H1 (cell line): ENCODE measurements at regions not wholly inside any gene's neighbourhood (a gene's known extent, or its start where the extent isn't known, plus 50 kb on each side); places are given as distances from the start of the nearest gene placed in this dataset.
"Not testable (repeated sequence)": the region's sequence is repeated elsewhere in the genome, so short reads cannot be mapped to it uniquely, and the experiment has no call there.

ENCODE experiments used
- CTCF ChIA-PET: fragments of 300-600 bp; sonication (Branson Sonifier 250); formaldehyde crosslinking; loops from one replicate; lab custom pipeline; 2021; ENCODE audit not compliant: partially characterized antibody; lab: Charles Lee
- POLR2A ChIA-PET: fragments of 300-600 bp; sonication (Branson Sonifier 250); formaldehyde crosslinking; loops from one replicate; lab custom pipeline; 2021; ENCODE audit warnings: inconsistent platforms; ENCODE audit not compliant: partially characterized antibody; lab: Charles Lee
- DNase-seq, 2 experiments: peaks; one replicate each; pipeline versions ENCODE4 v3.0.0 to v3.0.0-alpha.2; 2010 to 2022; ENCODE audit warnings: low spot score in 2 of 2, low read depth in 1 of 2, mixed read lengths in 1 of 2
- FAIRE-seq: peaks from 2 replicates; lab custom pipeline; 2011; peaks lifted over from hg19 to GRCh38; lab: Jason Lieb, UNC
- H2AFZ ChIP-seq: 2 replicates; pipeline ENCODE4 v1.8.1; 2012; ENCODE audit warnings: low read length, inconsistent platforms
- H2AK5ac ChIP-seq: 2 replicates; pipeline ENCODE4 v1.6.1; 2013; ENCODE audit warnings: low read depth, low read length
- H2BK120ac ChIP-seq: replicated peaks from 2 replicates; pipeline ENCODE3; 2013; ENCODE audit warnings: low read depth, low read length, inconsistent platforms
- H2BK12ac ChIP-seq: 2 replicates; pipeline ENCODE4 v1.6.1; 2013; ENCODE audit warnings: low read depth, low read length
- H2BK15ac ChIP-seq: 2 replicates; pipeline ENCODE4 v1.6.1; 2013; ENCODE audit warnings: low read length
- H2BK20ac ChIP-seq: 2 replicates; pipeline ENCODE4 v1.6.1; 2013; ENCODE audit warnings: low read length
- H2BK5ac ChIP-seq: 2 replicates; pipeline ENCODE4 v1.6.1; 2013; ENCODE audit warnings: low read depth, low read length
- H3K14ac ChIP-seq: 2 replicates; pipeline ENCODE4 v1.6.1; 2013; ENCODE audit warnings: inconsistent platforms; ENCODE audit not compliant: insufficient read length
- H3K18ac ChIP-seq: 2 replicates; pipeline ENCODE4 v1.6.1; 2013; ENCODE audit warnings: low read length; ENCODE audit errors: extremely low read depth
- H3K23ac ChIP-seq: 2 replicates; pipeline ENCODE4 v1.6.1; 2013; ENCODE audit warnings: inconsistent platforms; ENCODE audit not compliant: insufficient read length
- H3K23me2 ChIP-seq: 2 replicates; pipeline ENCODE4 v1.6.1; 2013; ENCODE audit warnings: low read depth, low read length
- H3K27ac ChIP-seq: 2 replicates; pipeline ENCODE4 v1.6.1; 2011; ENCODE audit warnings: low read depth, low read length, inconsistent platforms
- H3K27me3 ChIP-seq, 4 experiments: replicated peaks in 1 of 4; 1 replicate in 1 of 4; 2 replicates in 3 of 4; pipeline versions ENCODE4 v1.6.1 to v1.8.1; 2011 to 2013; ENCODE audit warnings: low read length in 3 of 4, mild to moderate bottlenecking in 3 of 4, inconsistent platforms in 2 of 4, mixed read lengths in 2 of 4, moderate library complexity in 1 of 4; ENCODE audit not compliant: control insufficient read depth in 3 of 4, insufficient read depth in 3 of 4; ENCODE audit errors: extremely low read depth in 1 of 4
- H3K36me3 ChIP-seq, 4 experiments: 2 replicates each; pipeline versions ENCODE4 v1.6.1 to v1.8.1; 2011 to 2013; ENCODE audit warnings: mild to moderate bottlenecking in 4 of 4, low read length in 3 of 4, moderate library complexity in 2 of 4, control low read depth in 1 of 4, inconsistent platforms in 1 of 4; ENCODE audit not compliant: insufficient read depth in 4 of 4, control insufficient read depth in 2 of 4
- H3K4ac ChIP-seq: replicated peaks from 2 replicates; pipeline ENCODE3; 2013; ENCODE audit warnings: low read length, low read depth, mixed read lengths, inconsistent platforms; ENCODE audit not compliant: insufficient read length
- H3K4me1 ChIP-seq, 4 experiments: replicated peaks in 1 of 4; 1 replicate in 1 of 4; 2 replicates in 3 of 4; pipeline versions ENCODE4 v1.6.1 to v1.8.1; 2011 to 2013; ENCODE audit warnings: low read length in 3 of 4, inconsistent platforms in 2 of 4, mixed read lengths in 1 of 4; ENCODE audit not compliant: insufficient read depth in 4 of 4, control insufficient read depth in 3 of 4
- H3K4me2 ChIP-seq, 2 experiments: 2 replicates each; pipeline versions ENCODE4 v1.6.1 to v1.8.1; 2011 to 2013; ENCODE audit warnings: low read depth in 2 of 2, low read length in 2 of 2, control low read depth in 1 of 2, inconsistent platforms in 1 of 2, mild to moderate bottlenecking in 1 of 2; ENCODE audit not compliant: insufficient read depth in 1 of 2
- H3K4me3 ChIP-seq, 4 experiments: fragments of 200-600, 300-600 bp in 1 of 4; sonication (generic), shearing (Covaris generic), sonication (Bioruptor Twin) in 1 of 4; 2 replicates each; pipeline versions ENCODE4 v1.5.1 to v1.8.1; 2011 to 2016; ENCODE audit warnings: low read length in 4 of 4, low read depth in 3 of 4, control low read depth in 2 of 4, inconsistent platforms in 2 of 4, mild to moderate bottlenecking in 2 of 4, mixed read lengths in 1 of 4, moderate library complexity in 1 of 4; ENCODE audit not compliant: insufficient read depth in 2 of 4; ENCODE audit errors: extremely low read depth in 1 of 4
- H3K56ac ChIP-seq: replicated peaks from 2 replicates; pipeline ENCODE3; 2013; ENCODE audit warnings: low read depth, mild to moderate bottlenecking, mixed read lengths, low read length, inconsistent platforms; ENCODE audit not compliant: insufficient read length
- H3K79me1 ChIP-seq: 2 replicates; pipeline ENCODE4 v1.6.1; 2013; ENCODE audit warnings: low read depth, low read length, control low read depth
- H3K79me2 ChIP-seq, 2 experiments: 2 replicates each; pipeline versions ENCODE4 v1.6.1 to v1.8.1; 2012 to 2013; ENCODE audit warnings: low read length in 2 of 2, mild to moderate bottlenecking in 2 of 2, inconsistent platforms in 1 of 2; ENCODE audit not compliant: insufficient read depth in 2 of 2, control insufficient read depth in 1 of 2
- H3K9ac ChIP-seq, 4 experiments: replicated peaks in 1 of 4; 1 replicate in 1 of 4; 2 replicates in 3 of 4; pipeline versions ENCODE4 v1.6.1 to v1.8.1; 2011 to 2013; ENCODE audit warnings: low read depth in 3 of 4, low read length in 3 of 4, control low read depth in 2 of 4, mild to moderate bottlenecking in 2 of 4, moderate library complexity in 2 of 4, inconsistent platforms in 1 of 4; ENCODE audit errors: extremely low read depth in 1 of 4
- H3K9me3 ChIP-seq, 2 experiments: 2 replicates each; pipeline versions ENCODE4 v1.6.1 to v1.8.1; 2012 to 2013; ENCODE audit warnings: mild to moderate bottlenecking in 2 of 2, moderate library complexity in 2 of 2, control low read depth in 1 of 2, inconsistent platforms in 1 of 2, low read depth in 1 of 2, low read length in 1 of 2, mixed read lengths in 1 of 2; ENCODE audit not compliant: insufficient read depth in 2 of 2
- H4K20me1 ChIP-seq, 2 experiments: replicated peaks in 1 of 2; 2 replicates each; pipeline versions ENCODE3 to v1.8.1; 2011 to 2013; ENCODE audit warnings: inconsistent platforms in 2 of 2, low read length in 2 of 2, mild to moderate bottlenecking in 1 of 2; ENCODE audit not compliant: insufficient read depth in 2 of 2, control insufficient read depth in 1 of 2
- H4K5ac ChIP-seq: 2 replicates; pipeline ENCODE4 v1.6.1; 2013; ENCODE audit warnings: low read length, low read depth, mixed read lengths, inconsistent platforms; ENCODE audit not compliant: insufficient read length
- H4K8ac ChIP-seq: 2 replicates; pipeline ENCODE4 v1.8.0; 2013; ENCODE audit warnings: mild to moderate bottlenecking, moderate library complexity, low read length, inconsistent platforms; ENCODE audit not compliant: insufficient read depth; ENCODE audit errors: extremely low read depth
- H4K91ac ChIP-seq: replicated peaks from 2 replicates; pipeline ENCODE3; 2013; ENCODE audit warnings: low read length, mixed read lengths, inconsistent platforms; ENCODE audit not compliant: insufficient read length
- SAP30 ChIP-seq: fragments of 300-600 bp; sonication (generic); IDR thresholded peaks from 2 replicates; pipeline ENCODE4 v1.7.1; 2012; ENCODE audit warnings: low read length, moderate library complexity, mild to moderate bottlenecking, inconsistent platforms; ENCODE audit not compliant: insufficient read depth, insufficient replicate concordance
- WGBS, 2 experiments: shearing (Covaris generic) in 1 of 2; methylation state at CpG; one replicate each; pipeline versions ENCODE4 v1.1.6 to v1.1.7; 2013 to 2015; ENCODE audit warnings: low lambda C conversion rate in 2 of 2, mixed read lengths in 2 of 2, inconsistent platforms in 1 of 2, low coverage in 1 of 2, missing lambda C conversion rate in 1 of 2; ENCODE audit not compliant: insufficient replicate concordance in 2 of 2, insufficient coverage in 1 of 2, insufficient read length in 1 of 2; ENCODE audit errors: extremely low coverage in 1 of 2, missing lambda C conversion rate in 1 of 2; 5-methylcytosine and 5-hydroxymethylcytosine counted together

DNA sequence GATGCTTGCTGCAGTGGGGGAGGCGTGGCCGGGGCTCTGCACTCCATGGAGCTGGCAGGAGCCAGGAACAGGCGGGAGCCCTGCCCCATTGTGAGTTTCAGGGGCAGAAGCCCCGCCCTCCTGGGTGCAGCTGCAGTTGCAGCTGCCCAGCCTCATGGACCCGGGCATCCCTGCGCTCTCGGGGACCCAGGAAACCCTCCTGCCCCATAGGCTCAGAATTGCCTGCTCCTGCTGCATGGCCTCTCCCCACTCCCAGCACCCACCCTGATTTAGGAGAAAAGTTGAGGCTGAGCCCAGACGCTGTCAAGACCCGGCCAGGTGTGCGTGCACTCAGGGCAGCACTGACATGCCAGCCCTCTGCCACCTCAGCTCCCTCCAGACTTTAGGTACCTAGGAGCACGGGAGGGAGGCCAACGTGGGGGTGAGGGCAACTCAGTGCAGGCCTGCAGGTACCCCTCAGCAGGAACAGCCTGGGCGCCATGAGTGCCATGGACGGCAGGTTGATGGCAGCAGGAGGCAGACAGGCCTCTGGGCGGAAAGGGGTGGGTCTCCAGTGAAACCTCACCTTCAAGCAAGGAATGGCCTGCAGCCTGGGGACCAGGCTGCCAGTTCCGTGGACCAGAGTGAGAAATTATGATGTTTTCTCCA, 67.2 kb upstream of the MAGEB2 start (continued):
- no peak for TF ChIP-seq SAP30

DNA sequence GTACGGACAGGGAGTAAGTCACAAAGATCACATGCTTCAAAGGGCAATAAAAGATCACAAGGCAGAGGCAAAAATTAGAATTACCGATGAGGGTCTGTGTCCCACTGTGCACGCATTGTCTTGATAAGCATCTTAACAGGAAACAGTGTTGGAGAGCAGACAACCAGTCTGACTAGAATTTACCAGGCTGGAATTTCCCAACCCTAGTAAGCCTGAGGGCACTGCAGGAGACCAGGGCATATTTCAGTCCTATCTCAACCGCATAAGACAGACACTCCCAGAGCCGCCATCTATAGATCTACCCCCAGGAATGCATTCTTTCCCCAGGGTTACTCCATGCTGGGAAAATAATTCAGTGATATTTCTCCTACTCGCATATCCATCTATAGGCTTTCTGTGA, 66.2 kb upstream of the MAGEB2 start:
- H2AK5ac ChIP-seq, DNase-seq, FAIRE-seq, H2BK12ac ChIP-seq, H3K36me3 ChIP-seq, H3K4ac ChIP-seq, H3K18ac ChIP-seq, H2AFZ ChIP-seq, H3K56ac ChIP-seq, H2BK5ac ChIP-seq, H3K23me2 ChIP-seq, H3K79me1 ChIP-seq, H3K9ac ChIP-seq, H4K20me1 ChIP-seq, H2BK15ac ChIP-seq, H2BK20ac ChIP-seq, H3K4me2 ChIP-seq, H3K27me3 ChIP-seq, H4K91ac ChIP-seq, H3K9me3 ChIP-seq, H3K27ac ChIP-seq, H4K5ac ChIP-seq, H2BK120ac ChIP-seq, H3K23ac ChIP-seq, H3K79me2 ChIP-seq, H4K8ac ChIP-seq, H3K14ac ChIP-seq, H3K4me3 ChIP-seq, CTCF ChIA-PET, H3K4me1 ChIP-seq: not testable (repeated sequence)
- WGBS, 2 experiments: 84% methylated on average over 6 of the region's 6 CpGs; no CpG with 5 or more reads in 1 of the 2 experiments
- POLR2A ChIA-PET: interaction anchor here (0.6 kb wide), 1 partner anchor 506 kb away, joined by 3 read pairs; no protein-coding TSS in a partner anchor
